ENCODE measurements at regions not wholly inside any gene's neighbourhood (a gene's known extent, or its start where the extent isn't known, plus 50 kb on each side); places are given as distances from the start of the nearest gene placed in this dataset.

DNA sequence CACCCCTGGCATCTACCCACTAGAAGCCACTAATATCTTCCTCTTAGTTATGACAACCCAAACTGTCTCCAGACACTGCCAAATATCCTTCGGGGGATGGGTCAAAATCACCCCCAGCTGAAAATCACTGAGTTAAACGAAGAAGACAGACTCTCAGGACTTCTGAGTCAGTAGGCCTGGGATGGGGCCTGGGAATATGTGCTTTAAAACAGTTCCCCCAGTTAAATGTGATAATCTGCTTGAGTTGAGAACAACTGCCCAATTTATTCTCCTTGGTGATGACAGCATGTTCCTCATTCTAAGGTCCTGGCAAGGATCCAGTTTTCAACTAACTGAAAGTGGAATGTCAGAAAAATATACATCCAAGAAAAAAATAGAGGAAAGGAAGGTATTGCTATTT is 52.4 kb downstream of the CBLL2 start:
- DNase-seq, result no peak

GRCh38 chrX:22329783-22330182 is 57.1 kb downstream of the CBLL2 start:
- no peak for DNase-seq

- DNase-seq, result no peak
Measured at GRCh38 chrX:22338740-22339139, 66.0 kb downstream of the CBLL2 start.

DNA sequence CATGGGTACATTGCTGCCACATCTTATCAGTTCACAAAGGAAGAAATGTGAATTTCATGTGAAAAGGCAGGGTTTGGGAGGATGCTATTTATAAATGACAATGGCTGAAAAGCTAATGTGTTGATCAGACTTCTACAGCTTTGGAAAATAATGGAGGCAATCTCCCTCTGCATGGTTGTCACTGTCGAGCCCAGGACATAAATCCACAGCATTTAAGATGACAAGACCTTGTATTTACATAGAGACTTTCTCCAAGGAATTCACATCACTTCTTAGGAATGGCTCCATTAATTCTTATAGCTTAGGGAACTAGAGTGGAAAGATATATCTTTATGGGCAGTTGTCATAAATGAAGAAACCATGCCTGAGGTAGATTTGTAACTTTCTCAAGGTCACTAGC is 66.7 kb downstream of the CBLL2 start:
- no peak for DNase-seq

DNA sequence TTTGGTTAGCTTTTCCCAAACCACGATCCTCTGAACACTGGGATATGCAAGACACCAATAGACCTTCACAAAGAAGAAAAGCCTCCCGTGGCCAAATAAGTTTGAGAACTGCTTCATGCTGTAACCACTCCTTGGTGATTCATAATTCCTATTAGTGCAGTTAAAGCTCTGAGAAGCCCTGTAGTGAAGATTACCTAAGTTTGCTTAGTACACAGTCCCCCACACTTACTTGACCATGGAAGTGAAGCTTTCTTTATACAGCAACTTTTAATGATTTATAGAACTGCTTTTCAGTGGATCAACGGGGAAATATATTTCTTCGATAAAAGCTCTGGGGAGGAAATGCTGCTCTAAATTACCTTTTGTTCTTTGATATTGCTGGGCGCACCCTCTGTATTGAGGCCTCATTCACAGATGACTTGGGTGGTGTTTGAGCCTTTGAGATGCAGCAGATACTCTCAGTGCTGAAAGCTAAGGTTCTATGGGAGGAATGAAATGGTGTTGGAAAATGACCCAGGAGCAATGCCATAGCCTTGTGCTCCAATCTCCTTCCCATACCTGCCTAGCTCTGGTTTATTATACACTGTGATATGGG is 67.4 kb downstream of the CBLL2 start:
- no peak for DNase-seq

- no peak for DNase-seq
Measured at GRCh38 chrX:22343192-22343591, 70.5 kb downstream of the CBLL2 start.

DNA sequence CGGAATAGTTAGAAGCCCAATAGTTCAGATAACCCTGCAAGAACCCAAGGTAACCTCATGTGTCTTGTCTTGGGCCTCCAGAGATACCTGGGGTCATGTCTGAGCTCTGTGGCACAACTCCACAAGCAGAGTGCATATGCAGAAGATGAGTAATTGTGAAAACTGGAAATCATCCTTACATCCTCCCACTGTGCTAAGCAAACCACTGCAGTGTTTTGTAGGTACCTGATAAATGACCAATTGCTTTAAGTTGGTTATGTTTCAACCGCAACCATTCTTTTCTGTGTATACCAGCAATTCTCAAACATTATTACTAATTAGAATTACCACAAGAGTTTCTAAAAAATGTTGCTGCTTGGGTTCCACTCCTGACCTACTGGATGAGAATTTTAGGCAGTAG is 73.2 kb downstream of the CBLL2 start:
- DNase-seq, result no peak

- DNase-seq, result no peak
Measured at GRCh38 chrX:22347491-22347890, 74.8 kb downstream of the CBLL2 start.

DNA sequence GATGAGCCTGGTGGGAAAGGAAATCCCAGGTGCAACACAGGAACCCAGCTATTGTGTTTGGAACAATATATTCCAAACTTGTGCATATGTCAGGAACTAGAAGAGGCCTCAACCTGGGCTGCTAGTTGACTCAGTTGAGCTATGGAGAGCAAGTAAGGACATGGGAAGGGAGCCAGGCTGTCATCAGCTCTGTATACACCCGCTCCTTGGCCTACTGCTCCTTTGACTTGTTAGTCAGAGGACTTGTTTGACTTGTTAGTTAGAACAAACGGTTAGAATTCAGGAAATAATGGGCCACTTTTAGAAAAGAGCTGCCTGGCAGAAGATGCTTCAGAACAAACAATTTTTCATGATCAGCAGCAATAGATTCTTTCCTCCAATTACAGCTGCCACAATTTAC is 76.4 kb downstream of the CBLL2 start:
- DNase-seq, result no peak

GRCh38 chrX:22351076-22351475 is 78.4 kb downstream of the CBLL2 start:
- no peak for DNase-seq

- no peak for DNase-seq
Measured at GRCh38 chrX:22351966-22352365, 79.3 kb downstream of the CBLL2 start.

DNA sequence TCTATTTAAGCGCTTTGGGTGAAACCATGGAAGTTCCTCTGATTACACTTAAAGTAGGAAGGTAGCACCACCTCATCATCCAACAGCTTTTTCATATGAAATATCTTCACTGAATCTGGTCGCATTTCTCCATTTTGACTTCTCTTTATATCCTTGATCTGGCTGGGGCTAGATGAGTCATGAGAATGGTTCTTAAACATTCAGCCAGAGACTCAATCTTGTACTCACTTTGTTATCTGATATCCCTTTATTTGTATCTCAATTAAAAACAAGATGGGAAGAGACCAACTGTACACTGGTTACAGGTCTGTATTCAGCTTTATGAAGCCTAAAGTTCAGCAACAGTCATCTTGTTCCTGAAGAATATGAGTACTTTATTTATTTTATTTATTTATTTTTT is 84.9 kb downstream of the CBLL2 start:
- no peak for DNase-seq

GRCh38 chrX:22360129-22360528 is 87.4 kb downstream of the CBLL2 start:
- no peak for DNase-seq

GRCh38 chrX:22365460-22365859 is 92.7 kb downstream of the CBLL2 start:
- DNase-seq, result no peak

DNA sequence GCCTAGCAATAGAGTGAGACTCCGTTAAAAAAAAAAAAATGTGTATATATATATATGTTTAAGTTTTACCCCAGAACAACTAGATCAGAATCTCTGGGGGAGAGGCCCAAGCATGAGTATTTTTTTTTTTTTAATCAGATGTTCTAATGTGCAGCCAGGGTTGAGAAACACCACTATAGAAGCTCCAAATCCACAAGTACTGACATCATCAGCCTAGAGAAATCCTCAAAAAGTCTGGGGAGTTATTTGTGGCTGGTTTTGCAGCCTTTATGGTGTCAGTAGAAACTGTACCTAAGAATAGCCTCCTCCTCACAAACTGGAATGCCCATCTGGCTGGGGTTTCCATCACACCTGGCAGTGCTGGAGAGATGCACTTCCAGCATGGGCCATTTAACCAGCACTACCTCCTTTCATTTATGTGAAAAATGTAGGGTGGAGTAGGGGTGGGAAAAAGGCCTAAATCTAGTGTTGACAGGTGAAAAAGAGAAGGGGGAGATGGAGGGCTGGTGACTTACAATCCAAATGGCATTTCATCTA is 93.5 kb downstream of the CBLL2 start:
- DNase-seq, result no peak

DNA sequence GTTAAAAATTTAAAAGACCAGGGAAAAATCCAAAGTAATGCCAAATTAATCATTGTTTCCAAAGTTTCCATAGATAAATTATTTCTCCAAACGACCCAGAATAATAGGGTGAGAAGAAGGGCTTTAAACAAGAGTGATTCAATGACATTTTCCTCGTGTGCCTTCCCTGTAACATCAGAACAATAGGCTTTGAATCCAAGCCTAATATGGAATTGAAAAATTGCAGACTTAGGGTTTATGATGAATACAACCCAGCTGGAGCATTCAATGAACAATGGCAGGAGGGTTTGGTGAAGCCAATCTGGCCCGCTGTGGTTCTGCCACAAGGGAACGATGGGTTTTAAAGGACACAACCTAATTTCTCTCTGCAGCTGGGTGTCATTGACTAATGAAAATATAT is 94.2 kb downstream of the CBLL2 start:
- DNase-seq, result no peak

- no peak for DNase-seq
Measured at GRCh38 chrX:22373094-22373493, 100.4 kb downstream of the CBLL2 start.

- no peak for DNase-seq
Measured at GRCh38 chrX:22373766-22374165, 101.1 kb downstream of the CBLL2 start.

DNA sequence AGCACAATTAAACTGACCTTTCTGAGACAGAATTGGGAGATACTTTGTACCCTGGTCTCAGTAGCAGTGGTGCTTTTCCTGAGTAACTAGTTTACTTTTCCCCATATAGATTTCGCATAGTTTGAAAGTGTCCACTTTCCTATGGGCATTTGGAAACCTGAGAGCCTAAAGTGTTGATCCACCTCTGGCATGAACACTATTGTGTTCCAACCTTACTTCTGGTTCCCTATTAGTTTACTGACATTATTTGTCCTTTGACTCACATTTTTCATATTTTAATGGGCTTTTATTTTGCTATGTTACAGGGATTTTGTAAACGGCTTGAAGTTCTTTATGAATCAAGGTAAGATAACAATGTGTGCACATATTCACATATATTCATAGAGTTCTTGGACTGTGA is 103.7 kb downstream of the CBLL2 start:
- no peak for DNase-seq

- no peak for DNase-seq
Measured at GRCh38 chrX:22378296-22378695, 105.6 kb downstream of the CBLL2 start.

- DNase-seq, result no peak
Measured at GRCh38 chrX:22383988-22384387, 111.3 kb downstream of the CBLL2 start.

DNA sequence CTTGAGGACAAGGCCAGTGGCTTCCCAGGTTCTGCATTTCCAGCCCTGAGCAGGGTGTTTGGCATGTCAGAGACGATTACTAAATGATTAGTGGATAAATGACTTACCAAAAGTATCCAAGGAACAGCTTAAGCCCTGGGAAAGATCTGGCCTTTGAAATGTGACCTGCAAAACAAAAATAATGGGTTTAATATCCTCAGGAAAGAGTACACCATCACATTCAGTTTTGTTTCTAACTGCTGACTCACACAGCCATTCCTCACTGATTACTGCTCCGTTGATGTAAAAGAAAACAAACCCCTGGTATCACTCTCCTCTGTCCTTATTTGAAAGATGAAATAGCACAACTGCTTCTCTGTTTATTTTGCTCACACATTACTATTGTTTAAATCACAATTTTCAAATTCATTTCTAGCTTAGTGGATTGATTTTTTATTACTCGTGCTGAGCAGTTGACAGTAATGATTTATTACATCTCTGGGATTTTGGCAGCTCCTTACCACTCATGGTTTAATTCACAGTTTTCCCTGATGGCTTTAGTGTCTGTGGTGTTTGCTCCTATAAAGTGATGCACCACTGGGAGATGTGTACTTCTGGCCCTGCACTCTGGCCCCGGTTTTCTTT is 117.0 kb downstream of the CBLL2 start:
- DNase-seq, result no peak

DNA sequence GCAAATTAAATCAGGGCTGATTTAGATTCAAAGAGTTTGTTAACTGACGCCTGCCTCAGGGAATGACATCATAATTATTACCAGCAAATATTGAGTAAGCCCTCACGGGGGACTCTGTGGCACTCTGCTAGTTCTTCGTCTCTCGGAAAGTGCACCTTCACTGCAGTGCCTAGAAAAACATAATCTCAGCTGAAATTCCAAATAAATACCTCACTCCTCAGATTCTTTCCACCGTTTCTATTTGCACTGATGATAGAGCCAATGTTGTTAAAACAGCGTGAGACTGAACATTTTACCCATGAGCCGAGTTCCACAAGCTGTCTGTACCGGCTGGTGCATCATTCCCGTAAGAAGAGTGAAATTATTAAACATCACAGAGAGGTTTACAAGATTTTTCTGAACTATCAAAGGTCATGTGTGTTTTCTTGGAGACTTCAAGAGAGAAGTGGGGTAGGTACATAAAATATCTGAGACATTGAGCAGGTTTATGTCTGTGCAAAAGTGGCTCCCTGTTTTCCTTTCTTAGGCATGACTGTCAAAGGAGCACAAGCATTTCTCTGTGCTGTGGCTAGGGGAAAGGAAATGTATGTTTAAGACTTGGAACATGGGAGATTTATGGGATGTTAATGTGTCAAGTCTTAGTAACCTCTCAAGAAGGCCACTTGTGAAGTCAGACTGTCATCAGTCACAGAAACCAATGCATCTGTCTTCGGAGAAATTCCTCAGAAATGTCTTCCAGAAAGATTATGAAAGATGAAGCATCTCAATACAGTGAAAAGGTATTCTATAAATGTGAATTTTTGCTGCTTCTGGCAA is 119.6 kb downstream of the CBLL2 start:
- no peak for DNase-seq

GRCh38 chrX:22395372-22395771 is 122.7 kb downstream of the CBLL2 start:
- no peak for DNase-seq
